ENCODE measurements at regions not wholly inside any gene's neighbourhood (a gene's known extent, or its start where the extent isn't known, plus 50 kb on each side); places are given as distances from the start of the nearest gene placed in this dataset.

DNA sequence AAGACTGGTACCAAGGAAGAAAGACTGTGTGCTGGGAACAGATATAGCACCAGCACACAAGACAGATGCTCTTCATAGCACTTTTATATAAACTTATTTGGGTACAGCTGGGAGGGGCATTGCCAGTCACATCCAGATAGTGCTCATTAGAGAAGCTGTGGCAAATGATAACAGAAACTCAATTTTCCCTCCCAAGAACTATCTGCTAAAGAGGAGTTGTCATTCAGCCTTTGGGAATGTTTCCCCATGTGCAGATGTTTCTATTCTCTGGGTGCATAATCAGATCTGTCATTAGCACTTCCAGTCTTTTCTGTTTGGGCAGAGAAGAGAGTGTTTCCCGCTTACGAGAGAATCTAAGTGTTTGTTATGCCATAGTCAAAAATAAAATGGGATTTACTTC, 714.9 kb upstream of the MDGA2 start:
- ATAC-seq (ENCODE audit: low FRiP score in 2 of 2), result no peak

DNA sequence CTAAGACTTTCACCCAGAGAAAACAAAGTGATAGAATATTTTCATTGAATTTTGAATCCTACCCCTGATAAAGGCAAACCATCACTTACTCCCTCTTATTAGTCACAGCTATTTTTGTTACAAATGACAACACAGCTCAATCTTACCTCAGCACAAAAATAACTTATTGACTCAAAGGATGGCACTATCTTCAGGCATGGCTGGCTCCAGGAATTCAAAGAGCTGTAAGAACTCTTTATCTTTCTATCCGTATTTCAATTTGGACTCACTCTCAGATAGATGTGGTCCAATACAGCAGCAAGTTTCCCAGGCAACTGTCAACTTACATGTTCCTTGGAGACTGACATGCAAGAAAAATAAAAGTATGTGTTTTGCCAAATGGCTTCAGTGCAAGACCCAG, 709.4 kb upstream of the MDGA2 start:
- Histone ChIP-seq H3K4me3 (no peak overlapping the region), H3K4me1 (no peaks in the 10 kb centered on the region), H3K9me3 (no peaks in the 10 kb centered on the region), H3K27me3 (no peaks in the 10 kb centered on the region), H3K27ac (no peak overlapping the region), H3K36me3 (no peaks in the 10 kb centered on the region)
- TF ChIP-seq EP300 (IDR thresholded peaks at IDR 0.05), result no peak
- no peak for TF ChIP-seq POLR2A (IDR thresholded peaks at IDR 0.05)
- TF ChIP-seq, protein P1, sequence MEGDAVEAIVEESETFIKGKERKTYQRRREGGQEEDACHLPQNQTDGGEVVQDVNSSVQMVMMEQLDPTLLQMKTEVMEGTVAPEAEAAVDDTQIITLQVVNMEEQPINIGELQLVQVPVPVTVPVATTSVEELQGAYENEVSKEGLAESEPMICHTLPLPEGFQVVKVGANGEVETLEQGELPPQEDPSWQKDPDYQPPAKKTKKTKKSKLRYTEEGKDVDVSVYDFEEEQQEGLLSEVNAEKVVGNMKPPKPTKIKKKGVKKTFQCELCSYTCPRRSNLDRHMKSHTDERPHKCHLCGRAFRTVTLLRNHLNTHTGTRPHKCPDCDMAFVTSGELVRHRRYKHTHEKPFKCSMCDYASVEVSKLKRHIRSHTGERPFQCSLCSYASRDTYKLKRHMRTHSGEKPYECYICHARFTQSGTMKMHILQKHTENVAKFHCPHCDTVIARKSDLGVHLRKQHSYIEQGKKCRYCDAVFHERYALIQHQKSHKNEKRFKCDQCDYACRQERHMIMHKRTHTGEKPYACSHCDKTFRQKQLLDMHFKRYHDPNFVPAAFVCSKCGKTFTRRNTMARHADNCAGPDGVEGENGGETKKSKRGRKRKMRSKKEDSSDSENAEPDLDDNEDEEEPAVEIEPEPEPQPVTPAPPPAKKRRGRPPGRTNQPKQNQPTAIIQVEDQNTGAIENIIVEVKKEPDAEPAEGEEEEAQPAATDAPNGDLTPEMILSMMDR (IDR thresholded peaks at IDR 0.05), result no peak
- no peak for TF ChIP-seq POLR2AphosphoS5 (IDR thresholded peaks at IDR 0.05)
- DNase-seq (no peak), ATAC-seq (ENCODE audit: low FRiP score in 2 of 2) (no peak)
- 35 to 78% methylated on average over 1 of the region's 1 CpG for WGBS, 2 donors

More for the DNA sequence above, 714.9 kb upstream of the MDGA2 start:
- Histone ChIP-seq H3K27me3 (no peaks in the 10 kb centered on the region), H3K27ac (no peak overlapping the region), H3K9me3 (no peaks in the 10 kb centered on the region), H3K36me3 (no peaks in the 10 kb centered on the region), H3K4me3 (no peak overlapping the region), H3K4me1 (no peaks in the 10 kb centered on the region)
- TF ChIP-seq POLR2A (IDR thresholded peaks at IDR 0.05), result no peak
- TF ChIP-seq POLR2AphosphoS5 (IDR thresholded peaks at IDR 0.05), result no peak
- TF ChIP-seq EP300 (IDR thresholded peaks at IDR 0.05), result no peak
- TF ChIP-seq, protein P1 (IDR thresholded peaks at IDR 0.05), result no peak
- 67 to 74% methylated on average over 2 of the region's 2 CpGs for WGBS, 2 donors
- no peak for DNase-seq

DNA sequence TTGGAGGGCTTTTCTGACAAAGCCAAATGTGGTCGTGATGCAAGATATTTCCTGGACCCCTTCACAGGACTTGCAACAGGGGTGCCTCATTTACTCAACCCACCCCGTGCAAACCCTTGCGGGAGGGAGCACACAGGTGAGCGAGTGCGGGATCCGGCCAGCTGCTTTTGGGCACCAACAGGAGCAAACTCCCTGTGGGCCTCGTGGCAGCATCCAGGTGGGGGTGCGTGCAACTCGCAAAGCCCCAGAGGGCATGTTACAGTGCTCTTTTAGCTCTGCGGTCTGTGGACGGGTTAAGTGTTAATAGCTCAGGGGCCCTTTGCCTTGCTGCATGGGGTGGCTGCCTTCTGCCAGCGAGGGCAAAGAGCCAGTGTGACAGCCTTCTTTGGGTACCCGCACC, 707.6 kb upstream of the MDGA2 start:
- peak in 1 of 2 donors; percentile 36 for DNase-seq
- H3K36me3 ChIP-seq, result no peaks in the 10 kb centered on the region
- no peak overlapping the region for H3K27ac ChIP-seq
- H3K27me3 ChIP-seq, result no peaks in the 10 kb centered on the region
- no peak overlapping the region for H3K4me3 ChIP-seq
- WGBS, 2 donors, result 96% methylated on average over 7 to 13 of the region's 13 CpGs
- no peaks in the 10 kb centered on the region for H3K9me3 ChIP-seq
- no peaks in the 10 kb centered on the region for H3K4me1 ChIP-seq
- ATAC-seq (ENCODE audit: low FRiP score in 2 of 2), result no peak
- no peak for TF ChIP-seq POLR2AphosphoS5 (IDR thresholded peaks at IDR 0.05)
- no peak for TF ChIP-seq EP300 (IDR thresholded peaks at IDR 0.05)
- TF ChIP-seq POLR2A (IDR thresholded peaks at IDR 0.05), result no peak
- TF ChIP-seq, protein P1 (IDR thresholded peaks at IDR 0.05), result no peak

DNA sequence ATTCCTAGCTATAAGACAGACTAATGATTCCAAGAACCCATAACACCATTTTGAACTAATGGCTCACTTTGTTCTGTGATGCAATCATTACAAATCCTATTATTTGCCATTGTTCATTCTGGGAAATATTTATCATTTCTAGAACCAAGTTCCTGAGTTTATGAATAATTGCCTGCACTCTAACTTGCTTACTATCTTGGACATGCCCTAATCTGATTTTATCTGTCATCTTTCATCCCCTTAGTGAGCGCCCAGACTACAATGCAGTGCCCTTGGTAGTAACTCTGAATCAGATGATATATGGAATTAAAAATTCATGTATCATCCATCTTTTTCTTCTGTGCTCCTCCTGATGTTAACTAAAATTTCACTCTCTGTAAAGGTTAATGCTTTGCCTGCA, 703.1 kb upstream of the MDGA2 start:
- WGBS, 2 donors, result 79 to 82% methylated on average over 1 of the region's 1 CpG

DNA sequence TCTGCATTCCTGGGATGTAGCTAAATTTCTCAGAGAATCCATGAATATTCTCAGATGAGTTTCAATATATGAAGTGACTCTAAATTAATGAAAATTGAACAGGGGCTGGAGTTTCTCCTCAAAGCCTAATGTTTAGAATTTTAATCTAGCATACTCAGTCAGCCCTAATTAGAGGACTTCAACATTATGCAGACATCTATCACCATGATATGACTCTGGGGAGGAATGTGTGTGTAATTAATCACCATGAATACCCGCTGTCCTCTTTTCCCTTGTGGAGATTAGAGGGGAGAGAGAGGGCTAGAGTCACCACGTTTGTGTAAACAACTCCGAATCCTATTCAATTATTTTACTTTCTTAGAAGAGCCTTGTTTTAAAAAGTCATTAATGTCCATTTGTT, 698.6 kb upstream of the MDGA2 start:
- no peak for ATAC-seq (ENCODE audit: low FRiP score in 2 of 2)

More for the DNA sequence above, 703.1 kb upstream of the MDGA2 start:
- Histone ChIP-seq H3K4me1 (no peaks in the 10 kb centered on the region), H3K36me3 (no peaks in the 10 kb centered on the region), H3K4me3 (no peak overlapping the region), H3K27me3 (no peaks in the 10 kb centered on the region), H3K27ac (no peak overlapping the region), H3K9me3 (no peaks in the 10 kb centered on the region)
- DNase-seq (no peak), ATAC-seq (ENCODE audit: low FRiP score in 2 of 2) (no peak)
- no peak for TF ChIP-seq EP300 (IDR thresholded peaks at IDR 0.05)
- no peak for TF ChIP-seq POLR2A (IDR thresholded peaks at IDR 0.05)
- no peak for TF ChIP-seq POLR2AphosphoS5 (IDR thresholded peaks at IDR 0.05)

More for the DNA sequence above, 698.6 kb upstream of the MDGA2 start:
- H3K36me3 ChIP-seq, result no peaks in the 10 kb centered on the region
- no peak overlapping the region for H3K4me3 ChIP-seq
- no peak overlapping the region for H3K27ac ChIP-seq
- no peak for DNase-seq
- TF ChIP-seq, protein P1 (IDR thresholded peaks at IDR 0.05), result no peak
- TF ChIP-seq EP300 (IDR thresholded peaks at IDR 0.05) (no peak), POLR2AphosphoS5 (IDR thresholded peaks at IDR 0.05) (no peak), POLR2A (IDR thresholded peaks at IDR 0.05) (no peak)
- 21 to 42% methylated on average over 3 of the region's 3 CpGs for WGBS, 2 donors
- no peaks in the 10 kb centered on the region for H3K4me1 ChIP-seq
- H3K9me3 ChIP-seq, result no peaks in the 10 kb centered on the region
- no peaks in the 10 kb centered on the region for H3K27me3 ChIP-seq

Data from upper lobe of left lung (tissue), 6 donors.